Coronary artery (tissue), 2 donors: ENCODE measurements at regions not wholly inside any gene's neighbourhood (a gene's known extent, or its start where the extent isn't known, plus 50 kb on each side); places are given as distances from the start of the nearest gene placed in this dataset.
A peak's percentile ranks its signal among the peaks of the same experiment; 100 is the strongest.

Source experiments
- DNase-seq: peaks from one replicate; pipeline ENCODE4 v3.0.0-alpha.2; 2017; ENCODE audit warnings: low spot score
- H3K27ac ChIP-seq, 2 donors: fragments of 200-600 bp; sonication (generic); one replicate each; pipeline ENCODE4 v1.5.1; 2016 to 2019
- H3K4me3 ChIP-seq: fragments of 200-600 bp; sonication (generic); 2 replicates; pipeline ENCODE4 v1.5.1; 2016; ENCODE audit warnings: mild to moderate bottlenecking, moderate library complexity
- TF ChIP-seq, protein P1 (sequence below): fragments of 200-600 bp; sonication (generic); IDR thresholded peaks from one replicate; pipeline ENCODE4 v1.5.1; 2019; ENCODE audit warnings: antibody characterized with exemption

GRCh38 chr3:41106691-41107090, 92.6 kb upstream of the CTNNB1 start:
- H3K4me3 ChIP-seq = no peak overlapping the region
- H3K27ac ChIP-seq = no peak overlapping the region
- DNase-seq = no peak
- TF ChIP-seq, protein P1, sequence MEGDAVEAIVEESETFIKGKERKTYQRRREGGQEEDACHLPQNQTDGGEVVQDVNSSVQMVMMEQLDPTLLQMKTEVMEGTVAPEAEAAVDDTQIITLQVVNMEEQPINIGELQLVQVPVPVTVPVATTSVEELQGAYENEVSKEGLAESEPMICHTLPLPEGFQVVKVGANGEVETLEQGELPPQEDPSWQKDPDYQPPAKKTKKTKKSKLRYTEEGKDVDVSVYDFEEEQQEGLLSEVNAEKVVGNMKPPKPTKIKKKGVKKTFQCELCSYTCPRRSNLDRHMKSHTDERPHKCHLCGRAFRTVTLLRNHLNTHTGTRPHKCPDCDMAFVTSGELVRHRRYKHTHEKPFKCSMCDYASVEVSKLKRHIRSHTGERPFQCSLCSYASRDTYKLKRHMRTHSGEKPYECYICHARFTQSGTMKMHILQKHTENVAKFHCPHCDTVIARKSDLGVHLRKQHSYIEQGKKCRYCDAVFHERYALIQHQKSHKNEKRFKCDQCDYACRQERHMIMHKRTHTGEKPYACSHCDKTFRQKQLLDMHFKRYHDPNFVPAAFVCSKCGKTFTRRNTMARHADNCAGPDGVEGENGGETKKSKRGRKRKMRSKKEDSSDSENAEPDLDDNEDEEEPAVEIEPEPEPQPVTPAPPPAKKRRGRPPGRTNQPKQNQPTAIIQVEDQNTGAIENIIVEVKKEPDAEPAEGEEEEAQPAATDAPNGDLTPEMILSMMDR = no peak

DNA sequence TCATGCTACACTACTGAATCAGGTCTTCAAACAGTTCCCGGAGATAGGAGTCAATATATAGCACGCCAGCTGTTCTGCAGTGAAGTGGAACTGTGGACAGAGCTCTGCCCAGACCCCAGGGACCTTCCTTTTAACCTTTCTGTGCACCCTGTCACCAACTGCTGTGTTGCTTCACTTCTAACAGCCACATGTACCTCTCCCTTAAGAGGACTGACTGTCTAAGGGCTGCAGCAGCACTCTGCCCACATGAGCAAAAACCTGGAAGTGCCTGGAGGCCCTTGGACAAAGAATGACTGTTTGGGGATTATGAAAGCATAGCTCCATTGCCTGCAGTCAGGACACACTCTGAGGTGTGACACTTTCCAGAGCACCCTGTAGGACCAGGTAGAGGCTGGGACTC, 88.3 kb upstream of the CTNNB1 start:
- TF ChIP-seq, protein P1 = no peak
- H3K4me3 ChIP-seq = no peak overlapping the region
- DNase-seq = peak; percentile 22
- no peak overlapping the region for H3K27ac ChIP-seq

GRCh38 chr3:41112466-41112865, 86.8 kb upstream of the CTNNB1 start:
- no peak overlapping the region for H3K27ac ChIP-seq
- H3K4me3 ChIP-seq = no peak overlapping the region
- DNase-seq = no peak
- TF ChIP-seq, protein P1 = no peak

DNA sequence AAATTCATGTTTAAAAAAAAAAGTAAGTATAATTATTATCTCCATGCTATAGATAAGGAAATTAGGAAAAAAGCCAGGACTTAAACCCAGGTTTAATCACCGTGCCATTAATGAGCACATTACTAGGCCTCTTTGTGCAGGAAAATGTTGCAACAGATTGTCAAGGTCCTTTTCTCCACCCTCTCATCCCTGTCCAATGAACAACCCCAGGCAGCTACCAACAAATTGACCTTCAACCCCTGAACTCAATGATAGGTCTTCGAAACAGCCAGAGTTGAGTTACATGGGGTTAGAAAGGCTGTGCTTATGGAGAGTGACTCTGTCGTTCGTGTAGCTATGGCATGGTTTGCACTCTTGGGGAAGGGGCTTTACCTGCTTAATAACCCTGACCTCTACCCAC, 84.2 kb upstream of the CTNNB1 start:
- H3K4me3 ChIP-seq = no peak overlapping the region
- no peak overlapping the region for H3K27ac ChIP-seq
- TF ChIP-seq, protein P1 = no peak
- no peak for DNase-seq

GRCh38 chr3:41116851-41117250, 82.5 kb upstream of the CTNNB1 start:
- TF ChIP-seq, protein P1 = no peak
- no peak overlapping the region for H3K4me3 ChIP-seq
- peak overlapping the region in 1 of 2 donors; percentile 38 for H3K27ac ChIP-seq
- no peak for DNase-seq

DNA sequence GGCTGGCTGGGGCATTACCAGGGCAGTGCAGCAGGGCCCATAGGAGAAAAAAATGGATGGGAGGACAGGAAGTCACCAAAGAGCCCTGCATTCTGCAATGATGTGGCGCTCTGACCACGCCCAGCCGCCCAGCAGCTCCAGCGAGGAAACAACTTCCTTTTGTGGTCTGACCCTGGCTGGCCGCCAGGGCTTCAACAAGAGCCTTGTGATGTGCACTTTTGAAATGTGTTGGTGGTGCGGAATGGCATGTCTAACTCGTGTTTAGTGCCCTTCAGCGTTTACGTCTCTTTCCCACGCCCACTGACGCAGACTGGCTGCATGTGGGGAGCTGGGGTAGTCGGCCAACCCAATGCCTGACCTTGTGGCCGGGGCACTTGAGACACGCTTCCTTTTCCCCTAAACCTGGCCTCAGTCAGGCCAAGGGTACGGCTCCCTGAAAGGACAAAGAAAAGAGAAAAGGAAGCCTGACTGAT, 81.9 kb upstream of the CTNNB1 start:
- peak; percentile 77 for DNase-seq
- Histone ChIP-seq H3K27ac (peak overlapping the region in 1 of 2 donors; percentile 38), H3K4me3 (no peak overlapping the region)
- TF ChIP-seq, protein P1 = no peak

- peak; percentile 58 for DNase-seq
- TF ChIP-seq, protein P1 = no peak
- no peak overlapping the region for H3K4me3 ChIP-seq
- no peak overlapping the region for H3K27ac ChIP-seq
These were observed 80.6 kb upstream of the CTNNB1 start for GRCh38 chr3:41118461-41119390.
